HEK293 (cell line): ENCODE measurements at regions not wholly inside any gene's neighbourhood (a gene's known extent, or its start where the extent isn't known, plus 50 kb on each side); places are given as distances from the start of the nearest gene placed in this dataset.

Experiments
- CTCF ChIA-PET: fragments of 350-600 bp; formaldehyde crosslinking; extraction: SDS; loops from one replicate; lab custom pipeline; 2021; ENCODE audit warnings: antibody characterized with exemption; lab: Yijun Ruan, JAX
- POLR2A ChIA-PET: fragments of 300-600 bp; formaldehyde crosslinking; extraction: SDS; loops from one replicate; lab custom pipeline; 2020; ENCODE audit warnings: antibody characterized with exemption, inconsistent platforms; lab: Yijun Ruan, JAX
- H3K27ac ChIP-seq: fragments of 200-500 bp; sonication (Bioruptor generic); 2 replicates; pipeline ENCODE4 v1.5.1; 2014; ENCODE audit warnings: low read depth, low read length, control low read depth, inconsistent platforms; ENCODE audit errors: extremely low read depth
- H3K36me3 ChIP-seq, 2 experiments: fragments of 200-500 bp in 1 of 2; sonication (Bioruptor generic) in 1 of 2; 1 replicate in 1 of 2; 2 replicates in 1 of 2; pipeline ENCODE4 v1.5.1; 2014 to 2017; ENCODE audit warnings: inconsistent platforms in 2 of 2, low read length in 2 of 2; ENCODE audit not compliant: control insufficient read depth in 2 of 2, insufficient read depth in 1 of 2
- H3K4me1 ChIP-seq: fragments of 200-500 bp; sonication (Bioruptor generic); 2 replicates; pipeline ENCODE4 v1.5.1; 2014; ENCODE audit warnings: mild to moderate bottlenecking, low read length, inconsistent platforms; ENCODE audit not compliant: control insufficient read depth, insufficient read depth
- H3K4me3 ChIP-seq: 2 replicates; pipeline ENCODE4 v1.5.1; 2011; ENCODE audit warnings: low read depth, mild to moderate bottlenecking, control low read depth, low read length, moderate library complexity
- H3K9me3 ChIP-seq: fragments of 200-500 bp; sonication (Bioruptor generic); 2 replicates; pipeline ENCODE4 v1.5.1; 2014; ENCODE audit warnings: low read depth, low read length, inconsistent platforms; ENCODE audit not compliant: control insufficient read depth, insufficient read depth
- PRDM6 ChIP-seq: fragments of 450-650 bp; formaldehyde crosslinking; IDR thresholded peaks from 2 replicates; pipeline ENCODE4 v1.5.1; 2017; ENCODE audit warnings: missing biosample characterization, missing genetic modification characterization
- SP3 ChIP-seq: fragments of 450-650 bp; formaldehyde crosslinking; IDR thresholded peaks from 2 replicates; pipeline ENCODE4 v1.5.1; 2016; ENCODE audit warnings: missing biosample characterization, missing genetic modification characterization
- SP7 ChIP-seq: fragments of 450-650 bp; formaldehyde crosslinking; IDR thresholded peaks from 2 replicates; pipeline ENCODE4 v1.5.1; 2016; ENCODE audit warnings: missing biosample characterization, missing genetic modification characterization
- TSHZ1 ChIP-seq: fragments of 450-650 bp; formaldehyde crosslinking; IDR thresholded peaks from 2 replicates; pipeline ENCODE4 v1.5.1; 2016; ENCODE audit warnings: missing biosample characterization, missing genetic modification characterization, borderline replicate concordance
- ZBTB10 ChIP-seq: fragments of 450-650 bp; formaldehyde crosslinking; IDR thresholded peaks from 2 replicates; pipeline ENCODE4 v1.5.1; 2016; ENCODE audit warnings: missing biosample characterization, missing genetic modification characterization
- ZBTB48 ChIP-seq: fragments of 450-650 bp; formaldehyde crosslinking; IDR thresholded peaks from 2 replicates; pipeline ENCODE4 v1.5.1; 2016; ENCODE audit warnings: missing biosample characterization, missing genetic modification characterization
- ZNF146 ChIP-seq: fragments of 450-650 bp; formaldehyde crosslinking; IDR thresholded peaks from 2 replicates; pipeline ENCODE4 v1.5.1; 2016; ENCODE audit warnings: missing biosample characterization, missing genetic modification characterization
- ZNF280C ChIP-seq: fragments of 450-650 bp; formaldehyde crosslinking; IDR thresholded peaks from 2 replicates; pipeline ENCODE4 v1.5.1; 2016; ENCODE audit warnings: missing biosample characterization, missing genetic modification characterization
- ZNF449 ChIP-seq: fragments of 450-650 bp; formaldehyde crosslinking; IDR thresholded peaks from 2 replicates; pipeline ENCODE4 v1.5.1; 2017; ENCODE audit warnings: missing biosample characterization, mild to moderate bottlenecking, missing genetic modification characterization, moderate library complexity
- ZNF48 ChIP-seq: fragments of 450-650 bp; formaldehyde crosslinking; IDR thresholded peaks from 2 replicates; pipeline ENCODE4 v1.5.1; 2016; ENCODE audit warnings: missing biosample characterization, missing genetic modification characterization
- ZNF510 ChIP-seq: fragments of 450-650 bp; formaldehyde crosslinking; IDR thresholded peaks from 2 replicates; pipeline ENCODE4 v1.5.1; 2018; ENCODE audit warnings: mild to moderate bottlenecking, missing genetic modification characterization, missing biosample characterization; ENCODE audit not compliant: insufficient replicate concordance
- ZNF530 ChIP-seq: fragments of 450-650 bp; formaldehyde crosslinking; IDR thresholded peaks from 2 replicates; pipeline ENCODE4 v1.5.1; 2016; ENCODE audit warnings: low read depth, missing biosample characterization, missing genetic modification characterization
- ZNF558 ChIP-seq: fragments of 450-650 bp; formaldehyde crosslinking; IDR thresholded peaks from 2 replicates; pipeline ENCODE4 v1.5.1; 2016; ENCODE audit warnings: missing biosample characterization, missing genetic modification characterization
- ZNF580 ChIP-seq: fragments of 450-650 bp; formaldehyde crosslinking; IDR thresholded peaks from 2 replicates; pipeline ENCODE4 v1.5.1; 2016; ENCODE audit warnings: missing biosample characterization, missing genetic modification characterization
- ZSCAN16 ChIP-seq: fragments of 450-650 bp; formaldehyde crosslinking; IDR thresholded peaks from 2 replicates; pipeline ENCODE4 v1.5.1; 2016; ENCODE audit warnings: missing biosample characterization, missing genetic modification characterization

GRCh38 chr6:85714893-85715530 is 72.3 kb upstream of the SYNCRIP start:
- Histone ChIP-seq H3K27ac (no peak overlapping the region), H3K36me3 (no peaks in the 10 kb centered on the region), H3K4me3 (no peak overlapping the region), H3K4me1 (no peaks in the 10 kb centered on the region), H3K9me3 (no peaks in the 10 kb centered on the region)
- ChIA-PET CTCF (interaction anchor here (0.6 kb wide), 1 partner anchor 1523 kb away, joined by 3 read pairs; no protein-coding TSS in a partner anchor), POLR2A (interaction anchor here (1.2 kb wide), 1 partner anchor 37 kb away, joined by 4 read pairs; no protein-coding TSS in a partner anchor)
- TF ChIP-seq ZNF48 (tag by site-specific recombination) (no peak), TSHZ1 (no peak), SP7 (tag by site-specific recombination) (no peak), ZNF558 (tag by site-specific recombination) (no peak), ZNF530 (tag by site-specific recombination) (no peak), ZNF146 (tag by site-specific recombination) (no peak), ZBTB48 (tag by site-specific recombination) (no peak), ZBTB10 (tag by site-specific recombination) (no peak), PRDM6 (tag by site-specific recombination) (no peak), ZNF510 (tag by site-specific recombination) (no peak), SP3 (tag by site-specific recombination) (no peak), ZNF449 (tag by site-specific recombination) (no peak), ZNF280C (tag by site-specific recombination) (no peak), ZNF580 (tag by site-specific recombination) (no peak), ZSCAN16 (tag by site-specific recombination) (no peak)
